Esophagus squamous epithelium (tissue), 5 donors: ENCODE measurements at regions not wholly inside any gene's neighbourhood (a gene's known extent, or its start where the extent isn't known, plus 50 kb on each side); places are given as distances from the start of the nearest gene placed in this dataset.

Experiments used
- DNase-seq: peaks from one replicate; lab custom pipeline; 2025; lab: John Stamatoyannopoulos, UW
- H3K27ac ChIP-seq, 4 donors: fragments of 200-600 bp; sonication (generic); one replicate each; pipeline ENCODE4 v1.5.1; 2016 to 2019; ENCODE audit warnings: mild to moderate bottlenecking in 1 of 4
- H3K27me3 ChIP-seq, 4 donors: fragments of 200-600 bp; sonication (generic); 1 replicate in 3 of 4; 2 replicates in 1 of 4; pipeline versions ENCODE4 v1.5.1 to v1.6.0; 2017 to 2021; ENCODE audit warnings: antibody characterized with exemption in 1 of 4
- H3K36me3 ChIP-seq, 3 donors: fragments of 200-600 bp; sonication (generic); one replicate each; pipeline ENCODE4 v1.5.1; 2016 to 2019
- H3K4me1 ChIP-seq, 3 donors: fragments of 200-600 bp; sonication (generic); one replicate each; pipeline ENCODE4 v1.5.1; 2017 to 2019
- H3K4me3 ChIP-seq, 4 donors: fragments of 200-600 bp; sonication (generic); 1 replicate in 3 of 4; 2 replicates in 1 of 4; pipeline ENCODE4 v1.5.1; 2016 to 2019; ENCODE audit warnings: mild to moderate bottlenecking in 2 of 4, moderate library complexity in 1 of 4
- H3K9me3 ChIP-seq, 3 donors: fragments of 200-600 bp; sonication (generic); one replicate each; pipeline ENCODE4 v1.5.1; 2016 to 2019
- CTCF ChIP-seq, 6 experiments: fragments of 450-650 bp in 4 of 6; fragments of 200-600 bp in 2 of 6; sonication (generic) in 2 of 6; IDR thresholded peaks; one replicate each; pipeline ENCODE4 v1.5.1; 2016 to 2019; ENCODE audit warnings: antibody characterized with exemption in 6 of 6, mild to moderate bottlenecking in 4 of 6, moderate library complexity in 4 of 6
- POLR2A ChIP-seq, 4 donors: fragments of 450-650 bp; IDR thresholded peaks; one replicate each; pipeline ENCODE4 v1.6.1; 2017; ENCODE audit warnings: antibody characterized with exemption in 4 of 4, mild to moderate bottlenecking in 4 of 4, moderate library complexity in 3 of 4
- WGBS, 2 donors: methylation state at CpG; one replicate each; pipeline ENCODE4 v1.1.5; 2018; 5-methylcytosine and 5-hydroxymethylcytosine counted together
- intact Hi-C: fragments of 100-400 bp; cut with DNase I; formaldehyde crosslinking; loops from one replicate; pipeline ENCODE4 v1.15.0; 2022
- donor health status: DM: yes; HTN: yes; CAD: no.

- no peak for TF ChIP-seq CTCF (IDR thresholded peaks at IDR 0.05)
- TF ChIP-seq POLR2A (IDR thresholded peaks at IDR 0.05): no peak
- WGBS, 2 donors: 78 to 96% methylated on average over 8 to 12 of the region's 13 CpGs
These were observed 246.5 kb downstream of the HAUS1 start for GRCh38 chr18:46350598-46351159.

GRCh38 chr18:46352520-46353250 lies 248.5 kb downstream of the HAUS1 start:
- Histone ChIP-seq H3K27ac (no peak overlapping the region), H3K9me3 (no peaks in the 10 kb centered on the region), H3K36me3 (peaks cover 0 to 5% (median 0%) of the 10 kb centered on the region in 3 donors), H3K4me3 (no peak overlapping the region), H3K27me3 (no peaks in the 10 kb centered on the region), H3K4me1 (no peaks in the 10 kb centered on the region)
- no peak for DNase-seq
- intact Hi-C loops: no loop called here
- TF ChIP-seq CTCF (IDR thresholded peaks at IDR 0.05): no peak
- no peak for TF ChIP-seq POLR2A (IDR thresholded peaks at IDR 0.05)
- 78 to 87% methylated on average over 5 of the region's 5 CpGs for WGBS, 2 donors

More at GRCh38 chr18:46350598-46351159, 246.5 kb downstream of the HAUS1 start:
- Histone ChIP-seq H3K4me3 (no peak overlapping the region), H3K36me3 (no peaks in the 10 kb centered on the region), H3K9me3 (no peaks in the 10 kb centered on the region), H3K27ac (no peak overlapping the region), H3K4me1 (no peaks in the 10 kb centered on the region), H3K27me3 (no peaks in the 10 kb centered on the region)
- intact Hi-C loops: no loop called here
- no peak for DNase-seq

- H3K4me3 ChIP-seq: no peak overlapping the region
- TF ChIP-seq CTCF (IDR thresholded peaks at IDR 0.05): no peak
- TF ChIP-seq POLR2A (IDR thresholded peaks at IDR 0.05): no peak
- intact Hi-C loops: no loop called here
- no peaks in the 10 kb centered on the region for H3K9me3 ChIP-seq
- peaks cover 0 to 6% (median 0%) of the 10 kb centered on the region in 3 donors for H3K36me3 ChIP-seq
- H3K27ac ChIP-seq: no peak overlapping the region
- H3K27me3 ChIP-seq: no peaks in the 10 kb centered on the region
- WGBS, 2 donors: 93 to 94% methylated on average over 6 to 7 of the region's 9 CpGs
- no peak for DNase-seq
- no peaks in the 10 kb centered on the region for H3K4me1 ChIP-seq
These were observed 249.3 kb downstream of the HAUS1 start for GRCh38 chr18:46353460-46353859.

- no peaks in the 10 kb centered on the region for H3K4me1 ChIP-seq
- H3K4me3 ChIP-seq: no peak overlapping the region
- TF ChIP-seq POLR2A (IDR thresholded peaks at IDR 0.05) (no peak), CTCF (IDR thresholded peaks at IDR 0.05) (no peak)
- peaks cover 0 to 8% (median 0%) of the 10 kb centered on the region in 3 donors for H3K9me3 ChIP-seq
- intact Hi-C loops: no loop called here
- no peak overlapping the region for H3K27ac ChIP-seq
- no peaks in the 10 kb centered on the region for H3K27me3 ChIP-seq
- peaks cover 0 to 6% (median 0%) of the 10 kb centered on the region in 3 donors for H3K36me3 ChIP-seq
- 71 to 82% methylated on average over 6 to 9 of the region's 9 CpGs for WGBS, 2 donors
- DNase-seq: no peak
These were observed 252.3 kb downstream of the HAUS1 start for GRCh38 chr18:46356278-46357033.
